ENCODE measurements at regions not wholly inside any gene's neighbourhood (a gene's known extent, or its start where the extent isn't known, plus 50 kb on each side); places are given as distances from the start of the nearest gene placed in this dataset.

DNA sequence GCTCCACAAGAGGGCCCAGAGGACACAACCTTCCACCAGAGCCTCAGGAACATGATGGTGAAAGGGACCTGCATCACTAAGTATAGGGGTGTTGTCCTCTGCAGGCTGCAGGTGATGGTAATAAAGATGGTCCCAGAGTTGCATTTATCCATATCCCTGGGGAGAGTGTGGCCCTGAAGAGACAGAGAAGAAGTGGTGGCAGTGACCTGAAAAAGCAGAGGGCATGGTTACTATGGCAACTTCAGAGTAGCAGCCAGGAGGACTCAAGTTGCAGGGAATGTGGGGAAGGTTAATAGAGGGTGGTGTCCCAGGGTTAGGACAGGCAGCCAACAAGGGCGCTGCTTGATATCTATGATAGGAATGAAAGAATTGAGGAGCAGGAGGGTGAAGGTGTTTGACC, 57.1 kb downstream of the HLA-A start:
- no peak for DNase-seq (ENCODE audit: low spot score)

DNA sequence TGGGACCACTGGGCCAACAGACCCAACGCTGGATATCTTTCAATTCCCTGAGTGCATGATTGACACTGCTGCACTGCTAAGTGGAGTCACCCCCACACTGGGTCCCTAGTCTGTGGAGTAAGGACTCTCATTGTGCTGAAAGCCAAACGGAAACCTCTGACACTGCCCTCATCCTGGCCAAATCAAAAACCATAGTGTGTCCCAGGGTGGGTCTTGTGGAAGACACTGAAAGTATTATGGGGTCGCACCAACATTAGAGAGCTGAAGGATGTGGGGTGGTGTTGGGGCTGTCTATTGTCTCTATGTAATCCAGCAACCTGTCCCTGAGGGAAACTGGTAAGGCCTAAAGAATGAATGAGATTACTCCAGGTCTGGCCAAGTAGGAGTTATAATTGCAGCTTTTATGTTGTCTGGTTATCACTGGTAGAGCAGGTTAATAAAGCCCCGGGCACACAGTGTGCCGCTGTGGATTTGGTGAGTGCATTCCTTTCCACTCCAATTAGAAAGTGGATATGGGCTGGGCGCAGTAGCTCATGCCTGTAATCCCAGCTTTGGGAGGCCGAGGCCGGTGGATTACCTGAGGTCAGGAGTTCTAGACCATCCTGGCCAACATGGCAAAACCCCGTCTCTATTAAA, 57.9 kb downstream of the HLA-A start:
- DNase-seq (ENCODE audit: low spot score): no peak

- no peak for DNase-seq (ENCODE audit: low spot score)
Measured at GRCh38 chr6:30002871-30003270, 58.2 kb upstream of the POLR1H start.

- no peak for DNase-seq (ENCODE audit: low spot score)
Measured at GRCh38 chr6:30005482-30005881, 55.6 kb upstream of the POLR1H start.

GRCh38 chr6:30006170-30007131, 54.6 kb upstream of the POLR1H start:
- DNase-seq (ENCODE audit: low spot score): peak; percentile 52

- DNase-seq (ENCODE audit: low spot score): peak; percentile 65
Measured at GRCh38 chr6:30007132-30007764, 53.8 kb upstream of the POLR1H start.

DNA sequence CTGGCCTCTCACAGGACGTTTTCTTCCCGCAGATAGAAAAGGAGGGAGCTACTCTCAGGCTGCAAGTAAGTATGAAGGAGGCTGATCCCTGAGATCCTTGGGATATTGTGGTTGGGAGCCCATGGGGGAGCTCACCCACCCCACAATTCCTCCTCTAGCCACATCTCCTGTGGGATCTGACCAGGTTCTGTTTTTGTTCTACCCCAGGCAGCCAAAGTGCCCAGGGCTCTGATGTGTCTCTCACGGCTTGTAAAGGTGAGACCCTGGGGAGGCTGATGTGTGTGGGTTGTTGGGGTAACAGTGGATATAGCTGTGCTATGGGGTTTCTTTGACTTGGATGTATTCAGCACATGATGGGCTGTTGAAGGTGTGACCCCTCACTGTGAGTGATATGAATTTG, 52.0 kb upstream of the POLR1H start:
- no peak for DNase-seq (ENCODE audit: low spot score)

Data from ecto neural progenitor cell (in vitro differentiated cells).